Esophagus muscularis mucosa (tissue), 4 donors: ENCODE measurements at regions not wholly inside any gene's neighbourhood (a gene's known extent, or its start where the extent isn't known, plus 50 kb on each side); places are given as distances from the start of the nearest gene placed in this dataset.

ENCODE experiments used
- DNase-seq: peaks from one replicate; pipeline ENCODE4 v3.0.0-alpha.2; 2017; ENCODE audit errors: extremely low spot score
- H3K27ac ChIP-seq, 4 donors: fragments of 200-600 bp; sonication (generic); replicated peaks in 1 of 4; 1 replicate in 3 of 4; 2 replicates in 1 of 4; pipeline ENCODE4 v1.5.1; 2016 to 2019; ENCODE audit warnings: mild to moderate bottlenecking in 1 of 4
- H3K27me3 ChIP-seq, 4 donors: fragments of 200-600 bp; sonication (generic); one replicate each; pipeline versions ENCODE4 v1.5.1 to v1.6.0; 2016 to 2019
- H3K36me3 ChIP-seq, 4 donors: fragments of 200-600 bp; sonication (generic); one replicate each; pipeline ENCODE4 v1.5.1; 2016 to 2019
- H3K4me1 ChIP-seq, 4 donors: fragments of 200-600 bp; sonication (generic); one replicate each; pipeline ENCODE4 v1.5.1; 2016 to 2019
- H3K4me3 ChIP-seq, 4 donors: fragments of 200-600 bp; sonication (generic); 1 replicate in 2 of 4; 2 replicates in 2 of 4; pipeline ENCODE4 v1.5.1; 2016 to 2019; ENCODE audit warnings: mild to moderate bottlenecking in 4 of 4, moderate library complexity in 1 of 4
- H3K9me3 ChIP-seq, 4 donors: fragments of 200-600 bp; sonication (generic); 1 replicate in 3 of 4; 2 replicates in 1 of 4; pipeline ENCODE4 v1.5.1; 2016 to 2019
- EP300 ChIP-seq: sonication (generic); formaldehyde crosslinking; IDR thresholded peaks from one replicate; pipeline ENCODE4 v1.6.1; 2017; ENCODE audit warnings: antibody characterized with exemption
- POLR2A ChIP-seq: fragments of 450-650 bp; IDR thresholded peaks from one replicate; pipeline ENCODE4 v1.6.1; 2017; ENCODE audit warnings: antibody characterized with exemption, moderate library complexity, mild to moderate bottlenecking, low read depth
- POLR2AphosphoS5 ChIP-seq, 2 donors: sonication (generic); formaldehyde crosslinking; IDR thresholded peaks; one replicate each; pipeline ENCODE4 v1.6.1; 2017; ENCODE audit warnings: antibody characterized with exemption in 2 of 2
- WGBS: methylation state at CpG from one replicate; pipeline ENCODE4 v1.1.5; 2018; 5-methylcytosine and 5-hydroxymethylcytosine counted together
- intact Hi-C: fragments of 100-400 bp; cut with DNase I; formaldehyde crosslinking; loops from one replicate; pipeline ENCODE4 v1.15.1; 2023
- TF ChIP-seq, protein P1 (sequence below), 3 experiments: fragments of 200-600 bp in 2 of 3; fragments of 450-650 bp in 1 of 3; sonication (generic) in 2 of 3; IDR thresholded peaks; one replicate each; pipeline ENCODE4 v1.5.1; 2017 to 2019; ENCODE audit warnings: antibody characterized with exemption in 3 of 3, mild to moderate bottlenecking in 2 of 3, moderate library complexity in 1 of 3

DNA sequence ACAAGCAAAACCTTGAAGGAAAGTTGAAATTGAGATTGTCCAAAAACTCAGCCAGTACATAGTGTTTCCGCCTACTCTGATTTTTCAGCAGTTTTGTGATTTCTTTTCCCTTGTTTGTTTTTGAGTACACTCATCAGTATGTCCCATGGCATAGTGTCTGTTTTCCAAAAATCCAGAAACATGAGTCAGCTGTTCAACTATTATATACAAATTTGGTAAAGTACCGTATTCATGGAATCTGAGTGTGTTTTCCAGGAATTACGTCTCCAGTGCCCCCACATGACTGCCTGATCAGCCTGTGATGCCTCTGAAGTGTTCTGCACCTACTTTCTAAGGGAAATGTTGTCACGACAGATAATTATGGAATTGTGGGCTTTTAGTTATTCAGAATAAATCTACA is 186.8 kb downstream of the LTN1 start:
- intact Hi-C loops, result no loop called here
- Histone ChIP-seq H3K27ac (peak overlapping the region; percentile 69 to 75 (median 74)), H3K9me3 (peaks cover 0 to 7% (median 0%) of the 10 kb centered on the region in 4 donors), H3K27me3 (no peaks in the 10 kb centered on the region), H3K4me3 (no peak overlapping the region), H3K36me3 (no peaks in the 10 kb centered on the region), H3K4me1 (peaks cover 7 to 34% (median 30%) of the 10 kb centered on the region in 4 donors)
- whole genome bisulfite sequencing, result 48% methylated on average over 4 of the region's 4 CpGs
- no peak for DNase-seq
- TF ChIP-seq, protein P1, sequence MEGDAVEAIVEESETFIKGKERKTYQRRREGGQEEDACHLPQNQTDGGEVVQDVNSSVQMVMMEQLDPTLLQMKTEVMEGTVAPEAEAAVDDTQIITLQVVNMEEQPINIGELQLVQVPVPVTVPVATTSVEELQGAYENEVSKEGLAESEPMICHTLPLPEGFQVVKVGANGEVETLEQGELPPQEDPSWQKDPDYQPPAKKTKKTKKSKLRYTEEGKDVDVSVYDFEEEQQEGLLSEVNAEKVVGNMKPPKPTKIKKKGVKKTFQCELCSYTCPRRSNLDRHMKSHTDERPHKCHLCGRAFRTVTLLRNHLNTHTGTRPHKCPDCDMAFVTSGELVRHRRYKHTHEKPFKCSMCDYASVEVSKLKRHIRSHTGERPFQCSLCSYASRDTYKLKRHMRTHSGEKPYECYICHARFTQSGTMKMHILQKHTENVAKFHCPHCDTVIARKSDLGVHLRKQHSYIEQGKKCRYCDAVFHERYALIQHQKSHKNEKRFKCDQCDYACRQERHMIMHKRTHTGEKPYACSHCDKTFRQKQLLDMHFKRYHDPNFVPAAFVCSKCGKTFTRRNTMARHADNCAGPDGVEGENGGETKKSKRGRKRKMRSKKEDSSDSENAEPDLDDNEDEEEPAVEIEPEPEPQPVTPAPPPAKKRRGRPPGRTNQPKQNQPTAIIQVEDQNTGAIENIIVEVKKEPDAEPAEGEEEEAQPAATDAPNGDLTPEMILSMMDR (IDR thresholded peaks at IDR 0.05), result no peak
- TF ChIP-seq POLR2A (no peak), POLR2AphosphoS5 (IDR thresholded peaks at IDR 0.05) (peak; percentile 55 to 64), EP300 (peak; percentile 23)

DNA sequence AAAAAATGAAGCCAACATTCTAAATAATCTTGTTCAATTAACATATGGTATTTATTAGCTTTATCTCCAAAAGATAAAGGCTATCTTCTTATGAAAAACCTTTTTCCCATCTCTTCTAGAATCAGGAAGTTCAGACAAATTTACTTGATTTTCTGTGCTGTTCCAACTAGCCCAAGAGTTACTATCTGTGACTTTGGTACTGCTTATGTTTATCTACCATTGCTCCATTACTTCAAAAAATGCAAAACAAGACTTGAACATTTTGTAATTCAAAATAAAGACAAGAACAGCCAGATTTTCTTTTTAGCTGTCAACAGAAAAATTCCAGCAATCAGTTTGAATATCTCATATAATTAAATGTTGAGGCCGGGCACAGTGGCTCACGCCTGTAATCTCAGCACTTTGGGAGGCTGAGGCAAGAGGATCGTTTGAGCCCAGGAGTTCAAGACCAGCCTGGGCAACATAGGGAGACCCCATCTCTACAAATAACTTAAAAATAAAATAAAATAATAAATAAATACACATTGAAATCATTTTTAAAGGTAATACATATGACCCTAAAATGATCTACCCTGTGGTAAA is 188.5 kb downstream of the LTN1 start:
- no peaks in the 10 kb centered on the region for H3K36me3 ChIP-seq
- H3K4me3 ChIP-seq, result peak overlapping the region in 1 of 4 donors; percentile 32
- intact Hi-C loops, result no loop called here
- no peak for DNase-seq
- no peaks in the 10 kb centered on the region for H3K27me3 ChIP-seq
- H3K4me1 ChIP-seq, result peaks cover 7 to 42% (median 37%) of the 10 kb centered on the region in 4 donors
- H3K27ac ChIP-seq, result peak overlapping the region; percentile 69 to 75 (median 74)
- TF ChIP-seq POLR2AphosphoS5 (IDR thresholded peaks at IDR 0.05), result no peak
- TF ChIP-seq EP300, result no peak
- TF ChIP-seq POLR2A, result no peak
- TF ChIP-seq, protein P1 (IDR thresholded peaks at IDR 0.05), result no peak
- WGBS, result 84% methylated on average over 3 of the region's 3 CpGs
- peaks cover 0 to 7% (median 0%) of the 10 kb centered on the region in 4 donors for H3K9me3 ChIP-seq

DNA sequence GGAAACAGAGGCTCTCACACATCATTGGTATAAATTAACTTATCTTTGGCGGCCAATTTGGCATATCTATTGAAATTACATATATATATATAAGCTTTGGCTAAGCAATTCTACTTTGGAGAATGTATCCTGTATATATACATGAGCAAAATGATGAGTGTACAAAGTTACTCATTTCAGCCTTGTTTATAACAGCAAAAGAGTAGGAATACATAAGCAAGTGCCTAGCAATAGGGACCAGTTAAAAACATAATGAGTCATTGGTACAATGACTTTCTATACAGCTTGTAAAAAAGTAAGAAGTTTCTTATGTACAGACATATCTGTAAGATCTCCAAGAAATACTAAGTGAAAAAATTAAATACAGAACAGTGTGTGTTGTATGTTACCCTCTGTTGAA is 190.8 kb downstream of the LTN1 start:
- no peak for TF ChIP-seq POLR2A
- no peak for TF ChIP-seq POLR2AphosphoS5 (IDR thresholded peaks at IDR 0.05)
- no peak for TF ChIP-seq EP300
- TF ChIP-seq, protein P1 (IDR thresholded peaks at IDR 0.05), result no peak
- intact Hi-C loops, result no loop called here
- H3K27ac ChIP-seq, result no peak overlapping the region
- H3K4me1 ChIP-seq, result peaks cover 7 to 57% (median 52%) of the 10 kb centered on the region in 4 donors
- WGBS, result 93% methylated on average over 1 of the region's 1 CpG
- no peak for DNase-seq
- H3K9me3 ChIP-seq, result no peaks in the 10 kb centered on the region
- H3K4me3 ChIP-seq, result no peak overlapping the region
- H3K27me3 ChIP-seq, result no peaks in the 10 kb centered on the region
- H3K36me3 ChIP-seq, result no peaks in the 10 kb centered on the region

DNA sequence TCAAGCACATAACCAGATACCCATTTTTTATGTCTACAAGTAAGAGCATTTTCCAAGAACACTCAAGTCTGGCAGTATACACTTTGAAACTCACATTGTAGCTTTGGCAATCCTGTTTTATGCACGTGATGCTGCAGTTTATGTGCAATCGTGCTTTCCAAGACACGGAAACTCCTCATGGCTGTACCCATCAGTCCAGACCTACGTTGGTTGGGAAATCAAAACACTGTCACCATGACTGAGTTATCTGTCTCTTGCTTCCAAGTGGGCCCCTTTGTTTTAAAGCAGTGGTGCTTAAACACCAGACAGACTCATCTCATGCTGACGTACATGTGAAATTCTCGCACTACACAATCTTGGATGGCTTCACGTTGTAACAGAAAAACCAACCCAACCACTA is 192.8 kb downstream of the LTN1 start:
- DNase-seq, result no peak
- Histone ChIP-seq H3K27me3 (no peaks in the 10 kb centered on the region), H3K9me3 (no peaks in the 10 kb centered on the region), H3K4me1 (peaks cover 3 to 45% (median 38%) of the 10 kb centered on the region in 4 donors), H3K4me3 (no peak overlapping the region), H3K27ac (peak overlapping the region; percentile 22 to 70 (median 46)), H3K36me3 (no peaks in the 10 kb centered on the region)
- intact Hi-C loops, result no loop called here
- TF ChIP-seq POLR2A, result no peak
- TF ChIP-seq POLR2AphosphoS5 (IDR thresholded peaks at IDR 0.05), result peak; percentile 37 to 44
- 87% methylated on average over 7 of the region's 7 CpGs for WGBS

DNA sequence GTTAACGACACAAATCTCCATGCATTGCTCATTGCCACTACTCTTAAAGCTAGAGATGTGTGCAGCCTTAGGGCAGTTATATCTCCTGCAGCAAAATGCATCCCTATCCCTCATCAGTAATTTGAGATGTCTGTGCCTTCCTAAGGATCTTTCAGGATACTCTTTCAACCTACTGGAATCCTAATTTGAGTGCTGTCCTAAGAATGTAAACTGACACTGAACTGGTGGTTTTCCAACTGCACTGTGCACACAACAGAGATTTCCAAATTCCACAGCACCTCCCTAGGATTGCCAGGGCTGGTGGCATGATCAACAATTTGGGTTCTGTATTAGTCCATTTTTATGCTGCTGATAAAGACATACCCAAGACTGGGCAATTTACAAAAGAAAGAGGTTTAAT is 193.9 kb downstream of the LTN1 start:
- H3K27me3 ChIP-seq, result no peaks in the 10 kb centered on the region
- DNase-seq, result no peak
- WGBS, result 71% methylated on average over 1 of the region's 1 CpG
- H3K9me3 ChIP-seq, result no peaks in the 10 kb centered on the region
- no peaks in the 10 kb centered on the region for H3K36me3 ChIP-seq
- intact Hi-C loops, result no loop called here
- peaks cover under 1 to 34% (median 27%) of the 10 kb centered on the region in 4 donors for H3K4me1 ChIP-seq
- H3K4me3 ChIP-seq, result no peak overlapping the region
- peak overlapping the region; percentile 22 to 70 (median 46) for H3K27ac ChIP-seq
- no peak for TF ChIP-seq POLR2A
- TF ChIP-seq, protein P1 (IDR thresholded peaks at IDR 0.05), result no peak
- no peak for TF ChIP-seq POLR2AphosphoS5 (IDR thresholded peaks at IDR 0.05)
- no peak for TF ChIP-seq EP300
